GM21526 (cell line): ENCODE measurements at regions not wholly inside any gene's neighbourhood (a gene's known extent, or its start where the extent isn't known, plus 50 kb on each side); places are given as distances from the start of the nearest gene placed in this dataset.

ENCODE experiments used
- ATAC-seq: cut with Tn5 transposase; IDR thresholded peaks from one replicate; pipeline ENCODE4 v1.9.1; 2021; ENCODE audit warnings: moderate library complexity; ENCODE audit not compliant: unreplicated experiment, low FRiP score

DNA sequence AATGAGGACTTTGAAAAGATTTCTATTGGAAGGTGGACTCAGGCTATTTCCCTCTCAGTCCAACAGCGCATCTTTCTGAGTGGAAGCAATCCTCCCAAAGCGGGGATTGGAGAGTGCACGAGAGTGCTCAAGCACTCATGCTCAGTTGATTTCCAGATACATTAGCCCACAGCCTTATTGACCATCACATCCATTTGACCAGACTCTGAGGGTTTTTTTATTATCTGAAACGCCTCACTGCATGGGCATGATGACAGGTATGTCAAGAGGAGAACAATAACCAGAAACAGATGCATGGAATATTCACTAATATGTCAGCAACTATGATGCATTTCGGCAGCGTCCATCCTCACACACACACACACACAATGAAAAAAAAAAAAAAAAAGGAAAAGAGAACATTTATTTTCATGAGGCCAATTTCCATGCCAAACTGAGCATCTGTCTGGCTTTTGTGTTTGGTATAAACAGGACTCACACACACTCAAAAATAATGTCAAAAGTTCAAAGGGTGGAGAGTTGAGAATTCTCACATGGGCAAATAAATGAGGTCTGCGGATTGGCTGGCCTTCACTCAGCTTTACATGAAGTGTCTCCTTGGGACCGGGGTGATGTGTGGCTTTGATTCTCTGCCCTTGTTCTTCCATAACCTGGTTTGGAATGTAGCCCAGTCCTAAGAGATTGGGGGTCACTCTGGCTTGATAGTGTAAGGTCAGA, 371.6 kb downstream of the MCTP2 start:
- ATAC-seq, result no peak

DNA sequence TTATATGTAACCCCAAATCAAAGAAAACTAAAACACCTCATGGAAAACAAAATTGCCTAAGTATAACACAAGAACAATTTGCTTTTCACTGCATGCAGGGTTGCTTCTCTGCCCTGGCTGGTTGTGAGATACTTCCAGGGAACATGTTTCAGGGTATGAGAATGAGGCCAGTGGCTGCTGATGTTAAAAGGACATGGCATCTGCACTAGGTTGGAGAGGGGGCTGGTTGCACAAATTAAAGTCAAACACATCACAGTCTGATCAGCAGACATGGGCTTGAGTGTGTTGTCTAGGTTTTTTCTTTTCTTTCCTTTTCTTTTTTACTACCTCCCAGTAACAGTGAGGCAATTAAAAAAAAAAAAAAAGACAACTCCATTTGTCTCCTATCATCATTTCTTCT, 374.9 kb downstream of the MCTP2 start:
- ATAC-seq, result no peak

DNA sequence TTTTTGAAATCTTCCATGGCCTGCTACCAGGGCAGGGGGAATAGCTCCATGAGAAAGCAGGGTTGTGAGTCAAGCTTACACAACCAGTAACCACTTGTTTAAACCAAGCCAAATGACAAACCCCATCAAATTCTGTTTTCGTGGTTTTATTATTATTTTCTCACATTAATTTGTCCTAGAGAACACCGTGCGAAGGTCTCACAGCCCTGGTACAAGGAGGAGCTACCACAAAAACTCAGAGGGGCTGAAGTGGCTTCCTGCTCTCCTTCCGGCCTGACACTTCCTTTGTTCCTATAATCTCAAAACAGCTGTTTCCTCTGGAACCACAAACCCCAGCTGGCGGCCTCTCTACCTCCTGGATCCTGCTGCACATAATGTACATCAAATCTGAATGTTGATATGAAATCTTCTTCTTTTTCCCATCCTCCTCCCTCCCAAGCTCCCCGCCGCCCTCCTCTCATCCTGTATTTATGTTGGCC, 375.9 kb downstream of the MCTP2 start:
- no peak for ATAC-seq

DNA sequence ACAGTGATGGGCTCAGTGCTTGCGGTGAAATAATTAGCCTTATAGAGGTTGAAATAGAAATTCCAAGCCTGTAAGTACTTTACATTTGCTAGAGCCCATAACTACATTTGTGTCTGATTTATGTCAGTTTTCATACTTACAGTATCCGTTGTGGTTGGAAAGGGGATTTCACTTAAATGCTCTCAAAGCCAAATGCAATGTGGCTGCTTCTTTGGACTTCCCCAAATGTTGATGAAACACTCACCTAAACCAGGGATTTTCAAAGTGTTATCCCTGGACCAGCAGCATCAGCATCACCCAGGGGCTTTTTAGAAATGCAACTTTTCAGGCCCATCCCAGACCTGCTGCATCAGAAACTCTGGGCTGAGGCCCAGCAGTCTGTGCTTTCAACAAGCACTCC, 378.7 kb downstream of the MCTP2 start:
- peak; percentile 62 for ATAC-seq

DNA sequence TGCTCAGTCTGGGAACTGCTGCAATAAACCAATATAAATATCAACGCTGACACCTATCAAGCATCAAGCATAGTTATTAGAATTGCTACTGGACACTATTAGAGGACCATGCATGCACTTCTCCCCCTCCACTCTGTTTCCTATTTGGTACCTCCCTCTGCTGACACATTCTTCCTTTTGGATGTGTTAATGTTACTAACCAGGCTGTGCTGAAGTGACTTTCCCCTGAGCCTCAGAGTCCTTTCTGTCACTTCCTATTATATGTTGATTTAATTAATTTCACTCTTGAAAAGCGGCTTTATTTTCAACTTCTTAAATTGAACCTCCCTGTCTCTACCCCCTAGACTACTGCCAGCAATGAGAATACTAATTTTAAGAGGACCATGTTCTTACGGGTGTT, 379.1 kb downstream of the MCTP2 start:
- ATAC-seq, result no peak

DNA sequence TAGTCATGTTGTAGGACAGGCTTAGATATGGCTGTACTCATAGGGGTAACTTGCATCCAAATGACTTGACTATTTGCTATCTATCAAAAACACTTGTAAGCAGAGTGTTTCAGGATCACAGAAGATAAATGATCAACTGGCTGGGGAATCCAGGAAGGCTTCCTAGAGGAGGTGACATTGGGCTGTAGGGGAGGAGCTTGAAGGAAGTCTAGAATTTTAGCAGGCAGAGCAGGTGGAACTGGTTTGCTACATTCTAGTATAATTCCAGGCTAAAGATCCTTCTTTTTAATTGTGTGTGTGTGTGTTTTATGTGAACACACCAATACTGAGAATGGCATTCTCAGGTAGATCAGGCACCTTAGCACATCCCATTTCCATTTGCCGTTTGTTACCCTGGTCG, 380.3 kb downstream of the MCTP2 start:
- ATAC-seq, result no peak

DNA sequence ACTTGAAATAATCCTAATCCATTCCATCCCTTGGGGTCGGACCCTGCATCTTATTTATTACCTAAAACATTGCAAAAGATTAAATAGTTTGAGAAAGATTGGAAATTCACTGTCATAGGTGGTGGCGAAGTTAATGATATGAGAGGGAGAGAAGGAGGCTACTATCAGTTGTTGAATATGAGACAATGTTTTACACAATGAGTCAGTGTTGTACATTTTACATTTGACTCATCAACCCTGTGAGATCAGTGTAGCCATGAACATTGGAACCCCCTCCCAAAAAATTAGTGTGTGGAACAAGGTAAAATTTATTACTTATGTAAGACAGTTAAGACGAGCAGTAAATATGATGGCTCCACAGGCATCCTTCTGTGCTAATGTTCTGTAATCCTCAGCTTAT, 384.3 kb downstream of the MCTP2 start:
- no peak for ATAC-seq

DNA sequence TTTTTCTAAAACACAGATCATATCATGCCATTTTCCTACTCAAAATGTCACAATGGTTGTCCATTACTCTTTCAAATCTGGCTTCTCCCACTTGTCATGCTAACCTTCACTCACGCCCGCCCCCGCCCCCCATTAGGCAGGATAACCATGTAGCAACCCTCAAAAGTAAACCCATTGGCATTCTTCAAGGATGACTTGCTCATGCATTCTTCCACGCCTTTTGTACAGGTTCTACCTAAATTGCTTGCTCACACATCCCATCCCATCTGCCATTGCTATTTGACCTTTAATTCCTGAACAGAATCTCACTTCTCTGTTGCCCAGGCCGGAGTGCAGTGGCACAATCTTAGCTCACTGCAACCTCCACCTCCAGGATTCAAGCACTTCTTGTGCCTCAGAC, 389.3 kb downstream of the MCTP2 start:
- no peak for ATAC-seq

DNA sequence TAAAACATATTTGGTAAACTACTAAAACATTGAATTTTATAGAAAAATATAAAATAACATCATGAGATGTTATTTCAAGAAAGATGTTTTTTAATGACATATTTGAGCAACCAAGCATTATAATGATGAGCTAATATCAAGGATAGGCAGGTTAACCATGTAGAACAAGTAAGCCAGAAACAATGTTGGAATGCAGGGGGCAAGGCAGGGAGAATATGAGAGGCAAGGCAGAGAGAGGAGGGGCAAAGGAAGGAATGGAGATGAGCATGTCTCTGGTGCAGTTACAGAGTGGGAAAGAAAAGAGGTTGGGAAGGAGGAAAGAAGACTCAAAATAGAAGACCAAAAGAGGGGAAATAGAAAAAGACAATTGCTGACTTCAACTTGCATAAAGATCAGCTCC, 390.4 kb downstream of the MCTP2 start:
- no peak for ATAC-seq

DNA sequence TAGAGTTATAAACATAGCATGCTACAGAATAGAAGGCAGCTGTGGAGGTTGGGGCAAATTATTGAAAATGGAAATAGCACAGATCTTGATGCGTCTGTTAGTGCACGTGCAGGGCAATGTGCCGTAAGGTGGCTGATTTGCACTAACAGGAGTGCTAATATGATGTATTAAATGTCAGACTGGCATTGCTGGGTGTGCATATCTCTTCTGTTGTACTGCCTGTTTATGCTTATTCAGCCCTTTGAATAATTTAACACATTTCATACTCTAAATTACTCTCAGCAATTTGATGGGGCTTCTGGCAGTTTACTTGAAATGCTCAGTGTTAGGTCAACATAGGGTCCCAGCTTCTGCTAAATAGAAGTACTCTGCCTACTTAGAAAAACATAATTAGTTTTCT, 395.6 kb downstream of the MCTP2 start:
- ATAC-seq, result no peak

DNA sequence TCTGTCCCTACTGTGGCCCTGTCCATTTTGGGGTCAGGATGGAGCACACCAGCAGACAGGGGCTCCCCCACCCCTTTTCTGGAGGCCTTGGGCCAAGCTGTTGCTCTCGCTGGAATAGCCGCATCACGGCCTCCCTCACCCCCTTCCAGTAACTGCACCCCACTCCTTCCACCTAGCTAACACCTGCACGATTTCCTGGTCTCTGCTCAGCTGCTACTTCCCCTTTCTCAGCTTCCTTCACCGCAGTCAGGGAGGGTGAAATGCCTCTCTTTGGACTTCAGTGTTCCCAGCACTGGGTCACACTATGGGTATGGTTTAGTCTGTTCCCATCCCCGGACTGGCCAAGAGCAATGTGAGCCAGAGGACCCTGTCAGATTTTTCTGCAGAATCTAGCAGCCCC, 400.2 kb downstream of the MCTP2 start:
- no peak for ATAC-seq

DNA sequence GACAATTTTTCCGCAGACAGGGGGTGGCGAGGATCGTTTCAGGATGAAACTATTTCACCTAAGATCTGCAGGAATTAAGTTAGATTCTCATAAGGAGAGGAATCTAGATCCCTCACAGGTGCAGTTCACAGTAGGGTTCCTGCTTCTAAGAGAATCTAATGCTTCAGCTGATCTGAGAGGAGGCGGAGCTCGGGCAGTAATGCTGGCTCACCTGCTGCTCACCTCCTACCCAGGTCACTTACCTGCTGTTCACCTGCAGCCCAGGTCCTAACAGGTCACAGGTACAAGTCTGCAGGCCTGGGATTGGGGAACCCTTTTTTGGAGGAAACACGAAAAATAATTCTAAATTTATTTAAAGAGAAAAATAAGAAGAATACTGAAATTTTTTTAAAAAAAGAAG, 406.8 kb downstream of the MCTP2 start:
- no peak for ATAC-seq

DNA sequence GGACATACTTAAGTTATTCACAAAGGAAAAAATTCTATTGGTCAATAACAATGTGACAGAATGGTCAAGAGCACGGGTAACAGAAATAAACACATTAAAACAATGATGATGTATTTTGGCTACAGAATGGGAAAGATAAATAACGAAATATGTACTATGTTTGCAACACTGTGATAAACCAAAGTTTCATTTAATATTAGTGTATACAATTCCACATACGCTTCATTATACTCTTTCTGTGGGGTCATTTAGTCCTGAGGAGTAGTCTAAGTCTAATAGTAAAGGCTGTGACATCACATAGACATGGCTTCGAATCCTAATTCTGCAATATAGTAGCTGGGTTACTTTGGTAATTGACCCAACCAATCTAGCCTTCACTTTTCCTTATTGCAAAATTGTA, 408.3 kb downstream of the MCTP2 start:
- ATAC-seq, result no peak

DNA sequence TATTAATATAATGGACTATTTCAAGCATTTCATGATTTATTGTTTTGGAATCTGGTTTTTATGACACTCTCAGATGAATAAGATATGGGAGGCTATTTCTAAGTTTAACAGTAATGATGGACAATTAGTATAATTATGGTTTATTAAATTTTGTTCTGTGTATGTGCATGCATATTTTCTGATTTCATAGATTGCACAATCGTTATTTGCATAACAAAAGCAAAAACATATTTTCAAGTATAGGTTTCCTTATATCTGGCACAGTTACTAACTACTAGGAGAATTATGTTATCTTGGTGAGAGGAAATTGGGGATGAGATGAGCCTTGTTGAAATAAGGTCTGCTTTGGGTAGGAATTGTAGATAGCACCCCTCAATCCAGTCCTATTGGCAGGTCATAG, 413.1 kb downstream of the MCTP2 start:
- ATAC-seq, result no peak

DNA sequence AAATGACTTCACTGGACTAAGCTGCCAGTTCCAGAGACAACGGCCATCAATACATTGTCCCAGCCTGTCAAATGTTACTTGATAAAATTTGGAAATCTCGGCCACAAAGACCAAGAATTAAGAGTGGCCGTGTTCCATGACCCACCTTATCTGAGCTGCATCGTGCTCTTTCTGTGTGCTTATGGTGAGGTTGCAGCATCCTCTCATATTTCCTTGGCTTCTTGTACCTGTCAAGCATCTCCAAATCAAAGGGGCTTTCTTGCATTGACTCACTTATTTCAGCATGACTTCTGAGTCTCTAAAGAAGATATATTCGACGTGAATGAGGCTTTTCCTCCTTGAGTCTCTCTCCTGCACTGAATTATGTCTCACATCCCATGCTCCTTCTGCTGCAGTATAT, 421.7 kb downstream of the MCTP2 start:
- ATAC-seq, result no peak

DNA sequence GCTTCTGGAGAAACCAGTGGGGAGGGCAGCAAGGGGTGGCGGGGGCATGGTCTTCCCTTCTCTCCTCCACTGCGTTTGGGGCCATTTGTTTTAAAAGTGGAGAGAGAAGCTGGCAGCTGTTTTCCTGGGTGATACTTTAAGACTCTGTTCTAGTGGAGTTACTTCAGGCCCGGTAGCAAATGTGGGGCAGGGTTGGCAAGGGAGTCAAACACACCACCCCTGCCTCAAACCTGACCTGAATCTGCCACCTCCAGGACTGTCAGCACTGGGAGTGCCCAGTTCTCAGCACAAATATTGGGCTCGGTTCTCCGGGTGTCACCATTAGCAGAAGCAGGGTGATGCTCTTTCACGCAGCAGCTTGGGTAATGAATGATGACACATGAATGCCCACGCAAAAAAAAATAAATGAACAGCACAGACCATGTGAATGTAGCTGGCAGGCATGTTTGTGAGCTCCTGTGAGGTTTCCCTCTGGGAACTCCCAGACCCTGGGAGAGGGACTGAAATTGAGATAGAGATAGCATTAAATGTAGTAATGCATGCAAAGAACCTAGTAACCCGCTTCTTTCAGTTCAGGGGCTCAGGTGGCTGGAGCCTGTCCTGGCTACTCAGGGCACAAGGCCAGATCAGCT, 424.0 kb downstream of the MCTP2 start:
- ATAC-seq, result no peak

DNA sequence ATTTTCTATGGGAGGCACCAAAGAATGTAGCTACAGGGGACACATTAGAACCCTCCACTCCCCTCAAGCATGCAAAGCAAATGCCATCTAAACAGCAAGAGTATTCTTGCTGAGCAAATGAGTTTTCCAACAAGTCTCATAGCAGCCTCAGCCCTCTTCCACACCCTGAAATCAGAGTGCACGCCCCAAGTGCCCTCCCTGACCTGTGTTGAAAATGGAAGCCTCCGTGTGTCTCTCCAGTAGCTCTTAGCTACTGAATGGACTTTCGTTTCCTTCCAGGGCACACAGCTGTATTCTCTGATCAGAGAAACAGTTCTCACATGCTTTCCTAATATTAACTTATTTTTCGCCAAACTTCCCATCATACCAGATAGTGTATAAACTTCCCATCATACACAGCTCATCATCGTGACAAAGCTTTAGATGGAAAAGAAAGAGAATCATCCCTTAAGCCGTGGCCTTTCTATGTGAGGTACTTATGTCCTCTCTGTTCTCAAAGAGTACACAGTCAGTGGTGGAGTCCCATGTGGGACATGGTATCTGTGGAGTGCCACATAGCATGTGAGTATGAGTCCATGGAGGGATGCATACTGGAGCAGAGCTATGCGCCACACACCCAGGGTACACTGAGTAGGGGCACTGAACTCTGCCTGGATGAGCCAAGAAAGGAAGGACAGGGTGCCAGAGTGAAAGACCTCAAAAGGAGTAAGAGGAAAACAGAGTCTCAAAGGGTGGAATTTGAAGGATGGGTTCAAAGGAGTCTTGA, 434.5 kb downstream of the MCTP2 start:
- no peak for ATAC-seq

DNA sequence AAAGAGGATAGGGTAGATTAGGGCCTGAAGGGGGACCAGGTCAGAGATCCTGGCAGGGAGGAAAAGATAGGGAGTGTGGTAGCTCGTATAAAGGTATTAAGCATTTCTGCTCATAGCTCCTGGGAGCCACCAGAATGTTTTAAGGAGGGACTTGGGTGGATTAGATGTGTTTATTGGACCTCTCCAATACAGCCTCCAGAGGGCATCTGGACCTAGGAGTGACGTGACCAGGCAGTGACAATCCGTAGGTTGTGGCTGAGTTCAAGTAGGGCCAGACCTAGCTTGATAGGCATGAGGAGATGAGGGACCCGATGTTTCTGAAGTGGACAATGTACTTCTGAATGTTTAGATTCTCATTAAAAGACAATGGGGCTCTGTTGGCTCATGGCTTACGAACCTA, 435.2 kb downstream of the MCTP2 start:
- no peak for ATAC-seq

DNA sequence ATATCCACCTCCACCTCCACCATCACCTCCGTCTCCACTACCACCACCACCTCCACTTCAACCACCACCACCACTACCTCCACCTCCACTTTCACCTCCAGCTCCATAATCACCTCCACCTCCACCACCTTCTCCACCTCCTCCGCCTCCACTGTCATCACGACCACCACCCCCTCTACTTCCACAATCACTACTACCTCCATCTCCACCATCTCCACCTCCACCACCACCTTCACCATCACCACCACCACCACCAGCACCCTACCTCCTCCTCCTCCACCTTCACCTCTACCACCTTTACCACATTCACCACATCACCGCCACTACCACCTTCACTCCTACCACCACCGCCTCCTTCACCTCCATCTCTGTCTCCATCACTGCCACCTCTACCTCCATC, 435.7 kb downstream of the MCTP2 start:
- ATAC-seq, result no peak

DNA sequence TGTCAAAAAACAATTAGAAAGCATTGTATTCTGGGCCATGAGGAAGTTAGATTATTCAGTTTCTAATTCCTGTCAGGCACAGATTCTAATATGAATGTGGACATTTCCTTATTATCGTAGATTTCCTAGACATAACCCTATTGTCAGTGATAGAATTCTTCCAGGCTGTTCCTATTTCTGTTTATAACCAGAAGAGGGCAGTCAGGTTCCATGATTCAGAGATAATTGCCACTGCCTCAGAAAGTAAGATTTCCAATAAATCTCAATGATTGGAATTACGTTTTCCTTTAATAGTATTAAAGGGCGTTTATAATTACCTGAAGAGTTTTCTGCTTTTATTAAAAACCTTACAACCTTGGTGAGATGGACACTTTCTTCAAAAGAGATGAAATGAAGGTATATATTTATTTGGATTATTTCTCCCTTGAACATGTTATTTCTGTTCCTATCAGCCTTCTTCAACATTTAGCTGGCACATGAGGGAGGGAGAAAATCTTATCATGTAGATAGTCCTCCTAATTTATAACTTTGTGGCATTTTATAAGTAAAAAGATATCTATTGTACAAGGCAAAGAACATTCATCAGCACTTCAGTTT, 439.2 kb downstream of the MCTP2 start:
- no peak for ATAC-seq

DNA sequence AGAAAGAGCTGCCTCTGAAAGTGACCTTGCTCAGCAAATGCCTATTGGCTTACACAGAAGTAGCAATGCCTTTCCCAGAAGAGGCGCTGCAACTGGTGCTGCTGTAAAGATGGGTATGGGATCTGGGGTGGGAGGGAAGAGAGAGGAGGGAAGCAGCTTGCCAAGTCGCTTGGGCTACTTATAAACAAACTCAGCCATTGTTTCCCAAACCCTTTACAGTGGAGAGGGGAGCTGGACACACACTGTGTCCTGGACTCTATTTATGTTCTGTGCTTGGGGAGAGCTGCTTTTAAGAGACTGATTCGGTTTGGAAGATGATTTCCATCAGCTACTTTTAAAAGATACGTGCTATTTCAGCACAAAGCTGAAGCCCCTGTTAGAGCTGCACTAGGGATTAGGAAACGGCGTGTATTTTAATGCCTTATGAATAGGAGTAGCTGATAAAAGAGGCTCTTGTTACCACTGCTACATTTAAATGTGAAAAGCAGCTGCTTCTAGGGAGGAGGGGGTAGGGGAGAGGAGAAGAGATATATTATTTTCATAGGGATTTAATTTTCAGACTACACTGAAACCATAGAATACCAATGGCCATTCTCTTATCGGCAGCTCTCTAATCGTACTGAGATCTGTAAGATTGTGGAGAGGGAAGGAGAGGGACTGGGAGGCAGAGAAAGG, 440.6 kb downstream of the MCTP2 start:
- ATAC-seq, result no peak
